NCI-H1105 (cell line): ENCODE measurements at regions not wholly inside any gene's neighbourhood (a gene's known extent, or its start where the extent isn't known, plus 50 kb on each side); places are given as distances from the start of the nearest gene placed in this dataset.

Source experiments
- DNase-seq: peaks from one replicate; lab custom pipeline; 2025; lab: John Stamatoyannopoulos, UW

DNA sequence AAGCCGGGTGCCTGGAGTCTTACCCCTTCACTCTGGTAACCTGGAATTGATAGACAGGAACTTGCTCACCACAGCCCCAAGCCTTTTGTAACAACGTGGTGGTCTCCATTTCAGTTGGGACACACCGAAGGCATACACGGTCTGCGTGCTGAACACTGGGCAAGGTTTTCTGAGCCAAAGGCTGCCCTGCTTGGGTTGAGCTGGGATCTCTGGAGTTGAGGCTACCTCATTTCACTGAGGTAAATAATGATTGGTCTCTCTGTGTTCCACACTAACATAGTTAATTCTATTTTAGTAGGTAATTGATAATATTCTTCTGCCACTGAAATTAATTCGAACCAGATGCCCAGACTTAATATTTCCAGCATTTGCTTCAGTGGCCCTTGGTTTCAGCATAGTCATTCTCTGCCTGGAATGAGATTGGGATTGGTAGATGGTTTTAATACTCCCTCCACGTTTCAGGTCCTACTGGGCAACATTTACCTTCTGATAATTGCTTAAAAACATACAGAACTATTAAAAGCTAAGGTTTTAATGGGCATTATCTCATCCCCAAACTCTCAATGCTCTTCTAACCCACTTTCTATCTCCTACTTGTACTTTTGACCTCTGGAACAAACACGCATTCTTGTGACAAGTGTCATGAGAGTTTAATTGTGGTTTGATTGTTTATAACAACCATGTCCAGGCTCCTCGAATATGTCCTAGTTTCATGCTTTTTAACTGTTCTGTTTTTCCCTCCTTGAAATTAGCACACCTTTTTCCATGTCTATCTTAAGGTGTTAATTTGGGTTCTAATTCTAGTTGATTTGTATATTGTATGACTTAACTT is 202.3 kb upstream of the KLF6 start:
- DNase-seq, result no peak

GRCh38 chr10:3986493-3987142 is 201.6 kb upstream of the KLF6 start:
- DNase-seq, result no peak

DNA sequence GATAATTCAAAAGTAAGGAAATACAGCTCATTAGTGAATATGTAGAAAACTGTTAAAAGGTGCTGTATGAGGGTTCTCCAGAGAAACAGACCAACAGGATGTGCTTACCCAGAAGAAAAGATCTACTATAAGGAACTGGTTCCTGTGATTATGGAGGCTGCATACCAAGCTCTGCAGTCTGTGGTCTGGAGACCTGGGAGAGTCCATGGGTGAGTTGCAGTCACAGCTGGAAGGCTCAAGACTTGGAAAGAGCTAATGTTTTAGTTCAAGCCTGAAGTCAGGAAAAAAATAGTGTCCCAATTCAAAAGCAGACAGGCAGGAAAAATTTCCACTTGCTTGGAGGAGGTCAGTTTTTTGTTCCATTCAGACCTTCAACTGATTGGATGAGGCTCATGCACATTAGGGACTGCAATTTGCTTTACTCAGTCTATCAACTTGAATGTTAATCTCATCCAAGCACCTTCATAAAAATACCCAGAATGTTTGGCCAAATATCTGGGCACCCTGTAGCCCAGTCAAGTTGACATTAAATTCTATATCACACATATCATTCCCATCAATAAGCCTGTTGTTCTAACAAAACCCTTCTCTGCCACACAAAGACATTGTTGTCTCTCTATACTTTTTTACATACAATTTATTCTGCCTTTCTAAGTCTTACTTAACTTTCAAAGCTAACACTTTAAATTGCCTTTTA is 197.9 kb upstream of the KLF6 start:
- no peak for DNase-seq

DNA sequence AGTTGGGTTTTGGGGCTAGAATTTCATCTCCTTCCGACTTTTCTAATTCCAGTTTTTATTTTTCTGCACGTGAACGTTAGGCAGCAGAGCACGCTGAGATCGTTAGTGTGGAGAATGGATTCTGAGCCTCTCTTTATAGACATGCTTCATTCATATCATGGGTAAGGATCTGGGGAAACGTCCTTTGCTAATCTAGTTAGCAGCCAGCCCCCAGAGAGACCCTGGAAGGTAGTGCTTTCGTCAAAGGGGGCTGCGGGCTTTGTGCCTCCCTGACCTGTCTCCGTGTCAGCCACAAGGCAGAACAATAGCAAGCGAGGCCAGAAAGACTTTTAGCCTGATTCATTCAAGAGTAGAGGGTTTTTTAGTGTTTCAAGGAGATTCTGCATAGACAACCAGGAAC is 196.3 kb upstream of the KLF6 start:
- DNase-seq, result no peak

DNA sequence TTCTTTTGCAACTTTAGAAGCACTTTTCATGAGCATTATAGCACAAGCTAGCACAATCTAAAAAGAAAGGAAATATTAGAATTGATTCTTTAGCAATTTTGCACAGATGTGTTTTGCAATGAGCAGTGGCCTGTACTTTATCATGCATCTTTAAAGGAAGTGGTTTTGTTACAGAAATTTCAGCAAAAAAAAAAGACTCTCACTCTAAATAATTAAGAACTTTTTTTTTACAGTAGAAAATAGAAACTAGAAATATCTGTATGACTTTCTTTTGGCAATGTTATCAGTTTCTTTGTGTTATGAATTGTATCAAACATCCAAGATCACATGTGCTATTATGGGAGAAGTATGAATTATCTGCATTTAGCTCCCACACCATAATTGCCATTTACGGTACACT is 195.7 kb upstream of the KLF6 start:
- no peak for DNase-seq

GRCh38 chr10:3980144-3980543 is 195.1 kb upstream of the KLF6 start:
- no peak for DNase-seq

- DNase-seq, result no peak
Measured at GRCh38 chr10:3978761-3979160, 193.8 kb upstream of the KLF6 start.

GRCh38 chr10:3978174-3978573 is 193.2 kb upstream of the KLF6 start:
- DNase-seq, result no peak

DNA sequence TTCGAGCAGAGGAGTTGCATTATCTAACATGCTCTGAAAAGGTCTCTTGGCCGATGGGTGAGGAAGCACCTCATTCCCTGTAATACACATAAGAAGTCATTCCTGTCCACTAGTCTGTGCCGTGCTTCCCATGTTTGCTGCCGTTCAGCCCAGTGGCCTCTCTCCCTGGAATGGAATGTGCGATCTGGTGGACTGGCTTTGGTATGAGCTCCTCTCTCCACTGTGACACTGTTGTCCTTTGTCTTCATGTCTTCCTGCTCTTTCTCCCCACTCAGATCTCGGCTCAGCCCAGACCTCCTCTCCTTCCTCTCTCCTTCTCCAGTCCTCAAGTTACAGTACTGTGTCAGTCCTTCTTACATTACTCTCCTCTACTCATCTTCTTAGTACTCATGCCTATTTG is 192.8 kb upstream of the KLF6 start:
- DNase-seq, result no peak

- DNase-seq, result no peak
Measured at GRCh38 chr10:3976718-3977117, 191.7 kb upstream of the KLF6 start.

GRCh38 chr10:3976171-3976570 is 191.2 kb upstream of the KLF6 start:
- DNase-seq, result no peak

- DNase-seq, result no peak
Measured at GRCh38 chr10:3975016-3975415, 190.0 kb upstream of the KLF6 start.

DNA sequence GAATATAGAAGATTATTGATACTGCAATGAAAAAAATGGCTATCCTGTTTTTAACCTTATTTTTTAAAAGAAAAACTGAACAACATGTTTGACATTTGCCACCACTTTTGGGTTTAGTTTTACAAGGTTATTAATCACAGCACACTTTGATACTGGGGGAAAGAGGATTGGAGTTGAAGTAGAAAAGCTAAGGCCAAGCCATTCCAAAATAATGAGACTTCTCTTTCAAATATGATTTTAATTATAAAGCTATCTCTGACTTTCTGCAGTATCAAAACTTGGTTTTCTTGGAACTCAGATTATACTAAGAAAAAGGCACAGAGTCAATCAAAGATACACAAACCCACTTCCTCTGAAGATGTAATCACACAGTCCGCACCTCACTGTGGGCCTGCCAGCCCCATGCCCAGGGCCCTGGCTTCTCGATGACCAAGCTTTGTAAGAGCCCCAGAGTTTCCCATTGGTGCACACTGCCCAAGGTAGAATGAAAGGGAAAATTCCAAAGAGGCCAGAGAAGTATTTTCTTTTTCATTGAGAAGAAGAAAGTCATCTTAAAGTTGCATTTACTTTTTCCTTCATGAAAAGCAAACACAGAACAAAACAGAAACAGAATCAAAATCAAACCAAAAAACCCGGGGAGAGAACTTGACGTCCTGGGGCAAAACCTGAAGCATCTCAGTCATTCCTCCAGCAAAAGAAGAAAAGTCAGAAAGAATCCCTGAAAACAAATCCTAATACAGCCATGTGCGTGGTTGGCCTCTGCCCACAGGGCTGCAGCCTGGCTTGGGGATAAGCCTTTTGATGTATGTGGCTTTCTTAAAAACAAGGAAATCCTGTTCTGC is 187.7 kb upstream of the KLF6 start:
- DNase-seq, result no peak

GRCh38 chr10:3971713-3972112 is 186.7 kb upstream of the KLF6 start:
- no peak for DNase-seq

DNA sequence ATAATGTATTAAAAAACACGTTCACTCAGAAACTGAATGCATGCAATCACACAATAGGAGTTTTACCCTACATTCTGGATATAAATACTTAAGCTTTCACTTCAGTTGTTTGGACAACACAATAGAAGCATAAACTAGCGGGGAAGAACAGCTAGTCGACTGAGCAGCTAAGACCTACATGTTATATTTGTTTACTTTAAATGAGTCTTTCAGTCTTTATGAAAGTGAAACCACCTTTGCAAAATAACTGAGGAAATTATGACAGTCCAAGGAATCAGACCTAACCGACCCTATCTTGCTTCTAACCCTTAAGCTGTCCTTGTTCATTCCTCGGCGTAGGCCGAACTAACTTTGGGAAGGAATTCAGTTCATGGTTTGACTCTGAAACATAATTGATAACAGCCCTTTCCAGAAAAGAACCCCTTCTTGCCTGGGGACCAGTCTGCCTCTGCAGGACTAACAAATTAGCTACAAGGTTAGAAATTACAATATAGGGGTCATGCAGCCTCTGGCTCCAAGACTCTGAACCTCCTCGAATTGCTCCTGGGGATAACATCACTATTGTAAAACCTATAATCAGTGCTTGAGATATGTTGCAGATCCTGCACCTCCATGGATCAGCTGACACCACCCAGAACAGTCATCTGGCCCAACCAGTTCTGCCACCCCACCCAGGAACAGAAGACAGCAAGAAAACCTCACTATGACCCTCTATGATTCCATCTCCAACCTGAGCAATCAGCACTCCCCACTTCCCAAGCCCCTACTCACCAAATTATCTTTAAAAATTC is 185.1 kb upstream of the KLF6 start:
- DNase-seq, result no peak

DNA sequence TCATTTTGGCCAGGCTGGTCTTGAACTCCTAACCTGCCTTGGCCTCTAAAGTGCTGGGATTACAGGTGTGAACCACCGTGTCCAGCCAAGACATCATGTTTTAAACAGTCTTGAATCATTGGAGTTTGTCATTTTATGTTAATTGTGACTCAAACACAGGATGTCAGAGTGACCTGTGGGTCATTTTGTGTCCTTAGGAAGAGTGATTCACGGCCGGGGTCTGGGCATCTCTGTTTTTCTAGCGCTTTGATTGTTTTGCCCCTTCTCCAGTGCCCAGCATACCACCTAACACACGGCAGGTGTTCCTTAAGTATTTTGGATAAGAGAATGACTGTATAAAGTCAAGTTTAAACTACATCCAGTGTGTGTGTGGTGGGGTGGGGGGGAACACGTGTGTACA is 183.7 kb upstream of the KLF6 start:
- DNase-seq, result no peak

GRCh38 chr10:3964516-3964915 is 179.5 kb upstream of the KLF6 start:
- no peak for DNase-seq

DNA sequence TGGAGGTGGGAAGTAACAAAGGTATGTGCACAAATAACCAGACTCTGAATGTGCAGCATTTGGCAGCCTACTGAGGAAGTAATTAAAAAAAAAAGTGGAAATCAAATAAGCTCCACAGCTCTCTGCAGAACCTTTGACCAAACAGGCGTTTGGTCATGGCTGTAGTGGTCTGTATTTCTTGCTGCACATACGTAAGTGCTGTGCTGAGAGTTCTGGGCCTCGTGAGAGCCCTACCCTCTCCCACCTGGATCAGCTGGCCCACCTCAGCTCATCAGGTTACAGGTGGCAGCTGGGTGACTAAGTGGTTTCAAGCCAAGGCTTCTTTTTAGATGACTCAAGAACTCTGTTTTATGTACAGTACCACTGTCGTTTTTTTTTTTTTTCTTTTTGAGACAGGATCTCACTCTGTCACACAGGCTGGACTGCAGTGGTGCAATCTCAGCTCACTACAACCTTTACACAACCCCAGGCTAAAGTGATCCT is 178.2 kb upstream of the KLF6 start:
- no peak for DNase-seq

GRCh38 chr10:3961082-3961481 is 176.1 kb upstream of the KLF6 start:
- no peak for DNase-seq

GRCh38 chr10:3960496-3960895 is 175.5 kb upstream of the KLF6 start:
- no peak for DNase-seq
